ENCODE measurements at regions not wholly inside any gene's neighbourhood (a gene's known extent, or its start where the extent isn't known, plus 50 kb on each side); places are given as distances from the start of the nearest gene placed in this dataset.
"Not testable (repeated sequence)": the region's sequence is repeated elsewhere in the genome, so short reads cannot be mapped to it uniquely, and the experiment has no call there.

GRCh38 chr2:192932376-192932775, 737.6 kb upstream of the TMEFF2 start:
- no peak overlapping the region for H3K4me3 ChIP-seq
- no peaks in the 10 kb centered on the region for H3K4me1 ChIP-seq
- DNase-seq, result no peak
- TF ChIP-seq, protein P1, sequence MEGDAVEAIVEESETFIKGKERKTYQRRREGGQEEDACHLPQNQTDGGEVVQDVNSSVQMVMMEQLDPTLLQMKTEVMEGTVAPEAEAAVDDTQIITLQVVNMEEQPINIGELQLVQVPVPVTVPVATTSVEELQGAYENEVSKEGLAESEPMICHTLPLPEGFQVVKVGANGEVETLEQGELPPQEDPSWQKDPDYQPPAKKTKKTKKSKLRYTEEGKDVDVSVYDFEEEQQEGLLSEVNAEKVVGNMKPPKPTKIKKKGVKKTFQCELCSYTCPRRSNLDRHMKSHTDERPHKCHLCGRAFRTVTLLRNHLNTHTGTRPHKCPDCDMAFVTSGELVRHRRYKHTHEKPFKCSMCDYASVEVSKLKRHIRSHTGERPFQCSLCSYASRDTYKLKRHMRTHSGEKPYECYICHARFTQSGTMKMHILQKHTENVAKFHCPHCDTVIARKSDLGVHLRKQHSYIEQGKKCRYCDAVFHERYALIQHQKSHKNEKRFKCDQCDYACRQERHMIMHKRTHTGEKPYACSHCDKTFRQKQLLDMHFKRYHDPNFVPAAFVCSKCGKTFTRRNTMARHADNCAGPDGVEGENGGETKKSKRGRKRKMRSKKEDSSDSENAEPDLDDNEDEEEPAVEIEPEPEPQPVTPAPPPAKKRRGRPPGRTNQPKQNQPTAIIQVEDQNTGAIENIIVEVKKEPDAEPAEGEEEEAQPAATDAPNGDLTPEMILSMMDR (IDR thresholded peaks at IDR 0.05), result no peak
- no peaks in the 10 kb centered on the region for H3K36me3 ChIP-seq
- intact Hi-C loops (cut with DNase I; ENCODE audit: low total_unique reads), result no loop called here
- no peaks in the 10 kb centered on the region for H3K27me3 ChIP-seq
- no peaks in the 10 kb centered on the region for H3K9me3 ChIP-seq
- no peak overlapping the region for H3K27ac ChIP-seq

- DNase-seq; H3K27me3 ChIP-seq; intact Hi-C loops (cut with DNase I; ENCODE audit: low total_unique reads); H3K36me3 ChIP-seq; H3K4me1 ChIP-seq; H3K4me3 ChIP-seq; H3K9me3 ChIP-seq; H3K27ac ChIP-seq: not testable (repeated sequence)
Observed at GRCh38 chr2:192921631-192922030, 726.9 kb upstream of the TMEFF2 start.

- H3K27me3 ChIP-seq, result no peaks in the 10 kb centered on the region
- H3K27ac ChIP-seq, result no peak overlapping the region
- H3K4me3 ChIP-seq, result no peak overlapping the region
- TF ChIP-seq, protein P1 (IDR thresholded peaks at IDR 0.05), result no peak
- H3K36me3 ChIP-seq, result no peaks in the 10 kb centered on the region
- no peak for DNase-seq
- intact Hi-C loops (cut with DNase I; ENCODE audit: low total_unique reads), result no loop called here
- H3K9me3 ChIP-seq, result no peaks in the 10 kb centered on the region
- H3K4me1 ChIP-seq, result no peaks in the 10 kb centered on the region
Observed at GRCh38 chr2:192901446-192901845, 706.7 kb upstream of the TMEFF2 start.

GRCh38 chr2:192899466-192899865, 704.7 kb upstream of the TMEFF2 start:
- no peak overlapping the region for H3K27ac ChIP-seq
- H3K36me3 ChIP-seq, result no peaks in the 10 kb centered on the region
- no peaks in the 10 kb centered on the region for H3K9me3 ChIP-seq
- TF ChIP-seq, protein P1 (IDR thresholded peaks at IDR 0.05), result no peak
- no peaks in the 10 kb centered on the region for H3K4me1 ChIP-seq
- no peaks in the 10 kb centered on the region for H3K27me3 ChIP-seq
- intact Hi-C loops (cut with DNase I; ENCODE audit: low total_unique reads), result no loop called here
- DNase-seq, result no peak
- no peak overlapping the region for H3K4me3 ChIP-seq

DNA sequence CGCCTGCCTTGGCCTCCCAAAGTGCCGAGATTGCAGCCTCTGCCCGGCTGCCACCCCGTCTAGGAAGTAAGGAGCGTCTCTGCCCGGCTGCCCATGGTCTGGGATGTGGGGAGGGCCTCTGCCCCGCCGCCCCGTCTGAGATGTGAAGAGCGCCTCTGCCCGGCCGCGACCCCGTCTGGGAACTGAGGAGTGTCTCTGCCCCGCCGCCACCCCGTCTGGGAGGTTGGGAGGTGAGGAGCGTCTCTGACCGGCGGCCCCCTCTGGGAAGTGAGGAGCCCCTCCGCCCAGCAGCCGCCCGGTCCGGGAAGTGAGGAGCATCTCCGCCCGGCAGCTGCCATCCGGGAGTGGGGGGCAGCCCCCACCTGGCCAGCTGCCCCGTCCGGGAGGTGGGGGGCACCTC, 699.2 kb upstream of the TMEFF2 start:
- DNase-seq, H3K9me3 ChIP-seq, H3K36me3 ChIP-seq: not testable (repeated sequence)

GRCh38 chr2:192888109-192888508, 693.4 kb upstream of the TMEFF2 start:
- Histone ChIP-seq H3K36me3 (no peaks in the 10 kb centered on the region), H3K27me3 (no peaks in the 10 kb centered on the region), H3K27ac (no peak overlapping the region), H3K4me1 (no peaks in the 10 kb centered on the region), H3K4me3 (no peak overlapping the region), H3K9me3 (no peaks in the 10 kb centered on the region)
- TF ChIP-seq, protein P1 (IDR thresholded peaks at IDR 0.05), result no peak
- intact Hi-C loops (cut with DNase I; ENCODE audit: low total_unique reads), result no loop called here
- DNase-seq, result no peak

More for the DNA sequence above, 699.2 kb upstream of the TMEFF2 start:
- H3K27me3 ChIP-seq; H3K4me1 ChIP-seq; H3K27ac ChIP-seq; intact Hi-C loops (cut with DNase I; ENCODE audit: low total_unique reads); H3K4me3 ChIP-seq: not testable (repeated sequence)

- H3K27me3 ChIP-seq, result no peaks in the 10 kb centered on the region
- no peak overlapping the region for H3K27ac ChIP-seq
- no peak for DNase-seq
- H3K4me1 ChIP-seq, result no peaks in the 10 kb centered on the region
- no peaks in the 10 kb centered on the region for H3K36me3 ChIP-seq
- no peaks in the 10 kb centered on the region for H3K9me3 ChIP-seq
- TF ChIP-seq, protein P1 (IDR thresholded peaks at IDR 0.05), result no peak
- H3K4me3 ChIP-seq, result no peak overlapping the region
- intact Hi-C loops (cut with DNase I; ENCODE audit: low total_unique reads), result no loop called here
Observed at GRCh38 chr2:192887337-192887736, 692.6 kb upstream of the TMEFF2 start.

All from tibial artery (tissue), 4 donors.